ENCODE measurements at regions not wholly inside any gene's neighbourhood (a gene's known extent, or its start where the extent isn't known, plus 50 kb on each side); places are given as distances from the start of the nearest gene placed in this dataset.
"Not testable (repeated sequence)": the region's sequence is repeated elsewhere in the genome, so short reads cannot be mapped to it uniquely, and the experiment has no call there.

- H3K9me2 ChIP-seq (ENCODE audit: insufficient read depth); H4K20me1 ChIP-seq (ENCODE audit: insufficient read depth); H3K4me2 ChIP-seq (ENCODE audit: low read length); POLR2A ChIA-PET; H3K4me3 ChIP-seq (replicated peaks in 1 of 2; ENCODE audit: low read depth in 1 of 2, low read length in 2 of 2); H3K79me2 ChIP-seq (ENCODE audit: insufficient read depth, low read length); ATAC-seq; H3K9me3 ChIP-seq (ENCODE audit: control insufficient read depth in 1 of 2, insufficient read depth in 1 of 2, low read depth in 1 of 2, low read length in 2 of 2); BruUV-seq (replicated peaks); H3K4me1 ChIP-seq (ENCODE audit: control insufficient read depth in 1 of 2, insufficient read depth in 2 of 2, low read length in 2 of 2); CTCF ChIA-PET; RAD21 ChIA-PET (ENCODE audit: low non-redundant PET in 1 of 2, low total read pairs in 2 of 2, uncharacterized antibody in 2 of 2, unreplicated experiment in 2 of 2); H3K36me3 ChIP-seq (ENCODE audit: control insufficient read depth in 1 of 2, insufficient read depth in 2 of 2, low read length in 2 of 2); H2AFZ ChIP-seq (ENCODE audit: low read depth, low read length, poor library complexity, severe bottlenecking); intact Hi-C loops (cut with micrococcal nuclease); DNase-seq (ENCODE audit: low read depth, low spot score); H3K27me3 ChIP-seq (ENCODE audit: insufficient read depth, low read length); H3K27ac ChIP-seq (ENCODE audit: low read depth, low read length); H3K9ac ChIP-seq (ENCODE audit: low read length): not testable (repeated sequence)
Measured at GRCh38 chr2:389985-390384, 102.1 kb upstream of the ALKAL2 start.

DNA sequence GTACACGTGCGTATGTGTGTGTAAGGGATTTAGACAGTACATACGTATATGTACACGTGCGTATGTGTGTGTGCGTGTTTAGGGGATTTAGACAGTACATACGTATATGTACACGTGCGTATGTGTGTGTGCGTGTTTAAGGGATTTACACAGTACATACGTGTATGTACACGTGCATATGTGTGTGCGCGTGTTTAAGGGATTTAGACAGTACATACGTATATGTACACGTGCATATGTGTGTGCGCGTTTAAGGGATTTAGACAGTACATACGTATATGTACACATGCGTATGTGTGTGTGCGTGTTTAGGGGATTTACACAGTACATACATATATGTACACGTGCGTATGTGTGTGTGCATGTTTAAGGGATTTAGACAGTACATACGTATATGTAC, 100.9 kb upstream of the ALKAL2 start:
- H3K9ac ChIP-seq (ENCODE audit: low read length); H3K9me2 ChIP-seq (ENCODE audit: insufficient read depth); CTCF ChIA-PET; RAD21 ChIA-PET (ENCODE audit: low non-redundant PET in 1 of 2, low total read pairs in 2 of 2, uncharacterized antibody in 2 of 2, unreplicated experiment in 2 of 2); BruUV-seq (replicated peaks); H3K27me3 ChIP-seq (ENCODE audit: insufficient read depth, low read length); intact Hi-C loops (cut with micrococcal nuclease); H3K4me3 ChIP-seq (replicated peaks in 1 of 2; ENCODE audit: low read depth in 1 of 2, low read length in 2 of 2); DNase-seq (ENCODE audit: low read depth, low spot score); H3K9me3 ChIP-seq (ENCODE audit: control insufficient read depth in 1 of 2, insufficient read depth in 1 of 2, low read depth in 1 of 2, low read length in 2 of 2); H4K20me1 ChIP-seq (ENCODE audit: insufficient read depth); H3K27ac ChIP-seq (ENCODE audit: low read depth, low read length); POLR2A ChIA-PET; H3K4me1 ChIP-seq (ENCODE audit: control insufficient read depth in 1 of 2, insufficient read depth in 2 of 2, low read length in 2 of 2); H3K4me2 ChIP-seq (ENCODE audit: low read length); H3K36me3 ChIP-seq (ENCODE audit: control insufficient read depth in 1 of 2, insufficient read depth in 2 of 2, low read length in 2 of 2); H2AFZ ChIP-seq (ENCODE audit: low read depth, low read length, poor library complexity, severe bottlenecking); H3K79me2 ChIP-seq (ENCODE audit: insufficient read depth, low read length); ATAC-seq: not testable (repeated sequence)

DNA sequence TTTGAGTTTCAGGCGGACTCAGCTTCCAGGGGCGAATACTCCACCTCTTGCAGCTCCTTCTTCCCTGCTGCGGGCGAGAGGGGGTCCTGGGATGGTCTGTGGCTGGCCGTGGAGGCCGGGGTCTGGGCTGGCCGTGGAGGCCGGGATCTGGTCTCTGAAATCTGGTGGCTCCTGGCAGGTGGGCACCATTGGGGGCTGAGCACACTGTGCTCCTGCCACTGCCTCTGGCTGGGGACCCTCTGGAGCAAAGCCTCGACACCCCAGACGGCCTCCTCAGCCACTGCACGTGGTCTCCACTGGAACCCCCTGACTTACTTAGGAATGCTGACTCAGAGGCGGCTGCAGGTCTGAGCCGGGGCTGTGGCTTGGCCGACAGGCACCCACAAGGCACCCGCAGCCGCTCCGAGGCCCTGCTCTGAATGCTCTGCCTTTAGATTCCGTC, 100.1 kb upstream of the ALKAL2 start:
- no TSS peak for BruUV-seq (replicated peaks)
- Histone ChIP-seq H3K4me3 (replicated peaks in 1 of 2; ENCODE audit: low read depth in 1 of 2, low read length in 2 of 2) (no peak overlapping the region), H3K27ac (ENCODE audit: low read depth, low read length) (no peak overlapping the region), H3K27me3 (ENCODE audit: insufficient read depth, low read length) (peaks cover 8% of the 10 kb centered on the region; the same call in 1 of the 2 replicates), H3K9me2 (ENCODE audit: insufficient read depth) (no peaks in the 10 kb centered on the region), H3K4me2 (ENCODE audit: low read length) (no peak overlapping the region), H3K79me2 (ENCODE audit: insufficient read depth, low read length) (no peaks in the 10 kb centered on the region), H3K4me1 (ENCODE audit: control insufficient read depth in 1 of 2, insufficient read depth in 2 of 2, low read length in 2 of 2) (peaks cover 5 to 9% of the 10 kb centered on the region in 2 experiments; a peak in 3 of 4 replicates), H3K36me3 (ENCODE audit: control insufficient read depth in 1 of 2, insufficient read depth in 2 of 2, low read length in 2 of 2) (no peaks in the 10 kb centered on the region), H2AFZ (ENCODE audit: low read depth, low read length, poor library complexity, severe bottlenecking) (no peak overlapping the region), H3K9ac (ENCODE audit: low read length) (no peak overlapping the region), H4K20me1 (ENCODE audit: insufficient read depth) (no peaks in the 10 kb centered on the region), H3K9me3 (ENCODE audit: control insufficient read depth in 1 of 2, insufficient read depth in 1 of 2, low read depth in 1 of 2, low read length in 2 of 2) (no peaks in the 10 kb centered on the region)
- ChIA-PET RAD21 (ENCODE audit: low non-redundant PET in 1 of 2, low total read pairs in 2 of 2, uncharacterized antibody in 2 of 2, unreplicated experiment in 2 of 2) (no interaction called here), POLR2A (no interaction called here), CTCF (no interaction called here)
- no peak for TF ChIP-seq ZBTB33 (IDR thresholded peaks at IDR 0.05; ENCODE audit: extremely low read depth, insufficient replicate concordance, low read length)
- no peak for TF ChIP-seq SRF (IDR thresholded peaks at IDR 0.05; ENCODE audit: low read depth)
- no peak for TF ChIP-seq MAX (IDR thresholded peaks at IDR 0.05)
- no peak for TF ChIP-seq POLR2A (IDR thresholded peaks at IDR 0.05; ENCODE audit: borderline replicate concordance, extremely low read depth, insufficient read depth, insufficient read length)
- TF ChIP-seq POLR2AphosphoS5 (IDR thresholded peaks at IDR 0.05; ENCODE audit: low read depth, low read length), result no peak
- no peak for TF ChIP-seq FOSL1 (IDR thresholded peaks at IDR 0.05; ENCODE audit: low read depth)
- TF ChIP-seq JUND (IDR thresholded peaks at IDR 0.05), result no peak
- TF ChIP-seq SP1 (IDR thresholded peaks at IDR 0.05; ENCODE audit: low read depth), result no peak
- no peak for TF ChIP-seq ZFX (IDR thresholded peaks at IDR 0.05)
- TF ChIP-seq EZH2 (IDR thresholded peaks at IDR 0.05), result no peak
- no peak for TF ChIP-seq ZNF274 (IDR thresholded peaks at IDR 0.05; ENCODE audit: low read depth, low read length)
- TF ChIP-seq ATF3 (IDR thresholded peaks at IDR 0.05), result no peak
- DNase-seq (ENCODE audit: low read depth, low spot score) (no peak), ATAC-seq (no peak)
- intact Hi-C loops (cut with micrococcal nuclease), result no loop called here

Measured in HCT116 (cell line).